ENCODE measurements at regions not wholly inside any gene's neighbourhood (a gene's known extent, or its start where the extent isn't known, plus 50 kb on each side); places are given as distances from the start of the nearest gene placed in this dataset.
"Not testable (repeated sequence)": the region's sequence is repeated elsewhere in the genome, so short reads cannot be mapped to it uniquely, and the experiment has no call there.

- no peak for DNase-seq
Measured at GRCh38 chr17:33709881-33710280, 416.8 kb upstream of the ASIC2 start.

GRCh38 chr17:33712120-33712519 lies 419.0 kb upstream of the ASIC2 start:
- no peak for DNase-seq

GRCh38 chr17:33716957-33717356 lies 423.9 kb upstream of the ASIC2 start:
- DNase-seq: no peak

- not testable (repeated sequence) for DNase-seq
Measured at GRCh38 chr17:33723736-33724135, 430.6 kb upstream of the ASIC2 start.

GRCh38 chr17:33725675-33726271 lies 432.7 kb upstream of the ASIC2 start:
- no peak for DNase-seq

GRCh38 chr17:33730131-33730530 lies 437.0 kb upstream of the ASIC2 start:
- DNase-seq: no peak

- DNase-seq: no peak
Measured at GRCh38 chr17:33732116-33732515, 439.0 kb upstream of the ASIC2 start.

- no peak for DNase-seq
Measured at GRCh38 chr17:33739714-33740113, 446.6 kb upstream of the ASIC2 start.

GRCh38 chr17:33745047-33745760 lies 452.1 kb upstream of the ASIC2 start:
- no peak for DNase-seq

GRCh38 chr17:33749171-33749570 lies 456.1 kb upstream of the ASIC2 start:
- DNase-seq: no peak

GRCh38 chr17:33750943-33751701 lies 458.0 kb upstream of the ASIC2 start:
- DNase-seq: peak; percentile 57

- no peak for DNase-seq
Measured at GRCh38 chr17:33751702-33752065, 458.6 kb upstream of the ASIC2 start.

GRCh38 chr17:33753452-33753851 lies 460.4 kb upstream of the ASIC2 start:
- DNase-seq: no peak

- no peak for DNase-seq
Measured at GRCh38 chr17:33756021-33756420, 462.9 kb upstream of the ASIC2 start.

GRCh38 chr17:33765871-33766270 lies 472.8 kb upstream of the ASIC2 start:
- DNase-seq: no peak

- no peak for DNase-seq
Measured at GRCh38 chr17:33766721-33767120, 473.6 kb upstream of the ASIC2 start.

- DNase-seq: no peak
Measured at GRCh38 chr17:33769066-33769465, 476.0 kb upstream of the ASIC2 start.

GRCh38 chr17:33776304-33776703 lies 478.8 kb upstream of the CCL2 start:
- DNase-seq: no peak

GRCh38 chr17:33776903-33777302 lies 478.2 kb upstream of the CCL2 start:
- DNase-seq: no peak

GRCh38 chr17:33777674-33778073 lies 477.4 kb upstream of the CCL2 start:
- no peak for DNase-seq

GRCh38 chr17:33778505-33779233 lies 476.4 kb upstream of the CCL2 start:
- no peak for DNase-seq

- DNase-seq: no peak
Measured at GRCh38 chr17:33779234-33779591, 475.9 kb upstream of the CCL2 start.

- DNase-seq: no peak
Measured at GRCh38 chr17:33785281-33785680, 469.8 kb upstream of the CCL2 start.

- no peak for DNase-seq
Measured at GRCh38 chr17:33786478-33786877, 468.6 kb upstream of the CCL2 start.
